GM06990 (cell line): ENCODE measurements at regions not wholly inside any gene's neighbourhood (a gene's known extent, or its start where the extent isn't known, plus 50 kb on each side); places are given as distances from the start of the nearest gene placed in this dataset.

Source experiments
- DNase-seq: peaks from one replicate; pipeline ENCODE4 v3.0.0-alpha.2; 2011; ENCODE audit not compliant: insufficient read length; ENCODE audit errors: extremely low read depth
- H3K27me3 ChIP-seq: replicated peaks from 2 replicates; pipeline ENCODE4 v1.6.0; 2011; ENCODE audit warnings: low read length; ENCODE audit not compliant: control insufficient read depth, insufficient read depth
- H3K36me3 ChIP-seq: 2 replicates; pipeline ENCODE4 v1.5.1; 2011; ENCODE audit warnings: low read length; ENCODE audit not compliant: control insufficient read depth, insufficient read depth
- H3K4me3 ChIP-seq: replicated peaks from 2 replicates; pipeline ENCODE4 v1.5.1; 2011; ENCODE audit warnings: low read depth, mild to moderate bottlenecking, control low read depth, low read length
- CTCF ChIP-seq: IDR thresholded peaks from 2 replicates; pipeline ENCODE4 v1.5.1; 2011; ENCODE audit warnings: low read length, control low read depth, mild to moderate bottlenecking, inconsistent platforms; ENCODE audit not compliant: insufficient read depth, poor library complexity, severe bottlenecking

DNA sequence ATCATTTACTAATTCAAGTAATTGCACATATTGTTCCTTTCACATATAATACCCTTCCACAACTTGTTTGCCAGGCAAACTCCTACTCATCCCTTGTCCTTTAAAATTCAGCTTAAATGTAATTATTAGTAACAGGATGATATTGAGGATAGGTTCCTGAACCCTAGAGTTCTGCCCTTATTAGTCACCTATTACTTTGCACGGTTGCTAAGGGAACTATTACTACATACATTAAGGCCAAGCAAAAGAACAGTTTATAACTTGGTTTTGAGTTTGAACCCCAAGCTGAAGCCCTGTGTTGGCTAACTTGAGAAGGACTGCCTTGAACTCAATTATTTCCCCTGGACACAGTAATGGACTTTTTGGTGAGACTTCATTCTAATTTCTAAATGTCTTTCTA is 529.7 kb downstream of the IGSF11 start:
- no peak overlapping the region for H3K4me3 ChIP-seq
- no peak for TF ChIP-seq CTCF
- H3K36me3 ChIP-seq, result no peaks in the 10 kb centered on the region
- DNase-seq, result no peak
- H3K27me3 ChIP-seq, result no peaks in the 10 kb centered on the region

DNA sequence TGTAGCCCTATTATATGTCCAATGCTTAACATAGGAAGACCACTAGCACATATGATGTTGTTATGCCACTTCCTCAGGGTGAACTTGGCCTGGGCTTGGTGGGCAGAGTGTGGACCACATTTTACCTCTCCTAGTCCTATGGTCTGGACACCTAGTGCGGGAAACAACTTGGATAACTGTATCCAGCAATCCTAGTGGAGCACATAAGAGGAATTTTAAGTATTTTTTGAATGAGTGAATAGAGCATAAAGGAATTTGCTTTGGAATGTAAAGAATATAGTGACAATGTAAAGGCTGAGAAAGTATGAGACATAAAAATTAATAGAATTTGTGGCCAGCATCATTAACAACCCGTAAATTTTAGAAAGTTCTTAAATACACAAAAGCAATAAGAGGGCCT is 528.9 kb downstream of the IGSF11 start:
- Histone ChIP-seq H3K36me3 (no peaks in the 10 kb centered on the region), H3K27me3 (no peaks in the 10 kb centered on the region), H3K4me3 (no peak overlapping the region)
- no peak for DNase-seq
- no peak for TF ChIP-seq CTCF

- H3K36me3 ChIP-seq, result no peaks in the 10 kb centered on the region
- no peaks in the 10 kb centered on the region for H3K27me3 ChIP-seq
- TF ChIP-seq CTCF, result no peak
- H3K4me3 ChIP-seq, result no peak overlapping the region
- DNase-seq, result no peak
Observed at GRCh38 chr3:118511402-118511801, 523.2 kb downstream of the IGSF11 start.

DNA sequence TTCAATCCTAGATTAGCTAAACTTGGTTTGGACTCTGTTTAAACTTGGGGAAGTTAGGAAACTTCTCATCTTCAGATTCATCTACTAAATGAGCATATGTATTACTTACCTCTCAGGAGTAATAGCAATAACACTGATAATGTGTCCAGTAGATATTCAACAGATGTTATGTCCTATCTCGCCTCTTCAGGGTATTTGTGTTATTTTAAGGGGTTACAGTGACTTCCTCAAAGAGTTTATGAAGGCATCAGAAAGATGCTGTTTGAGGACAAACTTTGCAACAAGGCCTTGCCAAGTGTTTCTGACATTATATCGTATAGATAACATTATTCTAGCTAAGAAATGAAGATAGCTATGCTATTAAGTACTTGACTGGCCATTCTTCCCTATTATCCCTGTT is 522.3 kb downstream of the IGSF11 start:
- no peak overlapping the region for H3K4me3 ChIP-seq
- DNase-seq, result no peak
- H3K36me3 ChIP-seq, result no peaks in the 10 kb centered on the region
- TF ChIP-seq CTCF, result no peak
- no peaks in the 10 kb centered on the region for H3K27me3 ChIP-seq

DNA sequence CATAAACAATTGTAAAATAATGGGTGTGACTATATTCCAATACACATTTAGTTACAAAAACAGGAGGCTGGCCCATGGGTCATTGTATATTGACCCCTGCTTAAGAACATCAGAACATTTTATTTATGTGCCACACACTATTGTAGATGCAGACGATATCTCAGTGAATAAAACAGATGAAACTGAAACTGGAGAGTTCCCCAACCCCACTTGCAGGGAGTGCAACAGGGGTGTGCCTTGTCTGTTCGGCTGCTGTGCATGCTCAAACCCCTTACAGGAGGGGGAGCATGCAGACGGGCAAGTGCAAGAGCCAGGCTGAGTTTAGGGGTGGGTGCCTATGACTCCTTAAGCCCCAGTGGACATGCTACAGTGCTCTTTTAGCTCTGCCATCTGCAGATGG is 509.6 kb downstream of the IGSF11 start:
- TF ChIP-seq CTCF, result no peak

GRCh38 chr3:118526758-118527513 is 507.7 kb downstream of the IGSF11 start:
- TF ChIP-seq CTCF, result no peak
- H3K36me3 ChIP-seq, result no peaks in the 10 kb centered on the region
- H3K27me3 ChIP-seq, result no peaks in the 10 kb centered on the region
- H3K4me3 ChIP-seq, result no peak overlapping the region
- no peak for DNase-seq

More for the DNA sequence above, 509.6 kb downstream of the IGSF11 start:
- no peak overlapping the region for H3K4me3 ChIP-seq
- no peaks in the 10 kb centered on the region for H3K27me3 ChIP-seq
- no peaks in the 10 kb centered on the region for H3K36me3 ChIP-seq
- DNase-seq, result no peak
